Type B pancreatic cell (in vitro differentiated cells): ENCODE measurements at regions not wholly inside any gene's neighbourhood (a gene's known extent, or its start where the extent isn't known, plus 50 kb on each side); places are given as distances from the start of the nearest gene placed in this dataset.

Experiments
- DNase-seq: peaks from one replicate; pipeline ENCODE4 v3.0.0; 2021; ENCODE audit warnings: mixed read lengths; ENCODE audit not compliant: unreplicated experiment; ENCODE audit errors: extremely low spot score
- H3K27ac Mint-ChIP-seq: 2 replicates; pipeline ENCODE4 v1.8.0; 2021; ENCODE audit warnings: mild to moderate bottlenecking, mixed read lengths
- H3K27me3 Mint-ChIP-seq: 2 replicates; pipeline ENCODE4 v1.8.0; 2021; ENCODE audit warnings: mixed read lengths
- H3K36me3 Mint-ChIP-seq: 2 replicates; pipeline ENCODE4 v1.8.0; 2021; ENCODE audit warnings: mixed read lengths
- H3K4me1 Mint-ChIP-seq: one replicate; pipeline ENCODE4 v1.8.0; 2021; ENCODE audit warnings: mixed read lengths; ENCODE audit not compliant: unreplicated experiment
- H3K4me3 Mint-ChIP-seq: 2 replicates; pipeline ENCODE4 v1.8.0; 2021; ENCODE audit warnings: mild to moderate bottlenecking, mixed read lengths
- H3K9me3 Mint-ChIP-seq: 2 replicates; pipeline ENCODE4 v1.8.0; 2021; ENCODE audit warnings: mixed read lengths
- CTCF ChIP-seq: fragments of 200-600 bp; sonication (generic); conservative IDR thresholded peaks from 2 replicates; pipeline ENCODE4 v1.5.0; 2021; ENCODE audit warnings: antibody characterized with exemption, mild to moderate bottlenecking

DNA sequence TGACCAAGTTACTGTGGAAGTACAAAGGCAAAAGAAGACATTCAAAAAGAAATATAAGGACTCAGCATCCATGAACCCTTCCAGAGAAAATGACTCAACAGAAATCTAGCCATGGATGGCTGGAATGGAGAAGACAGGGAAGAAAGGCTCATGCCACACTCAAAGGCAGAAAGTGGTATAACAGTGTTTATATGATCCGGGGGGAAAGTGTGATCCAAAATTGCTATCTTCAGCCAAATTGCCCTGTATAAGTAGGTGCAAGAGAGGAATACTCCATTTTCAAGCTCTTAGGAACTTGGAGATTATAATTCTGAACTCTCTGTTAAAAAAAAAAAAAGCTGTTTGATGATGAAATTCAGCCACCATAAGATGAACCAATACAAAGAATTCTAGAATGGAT lies 81.8 kb upstream of the TENM4 start:
- no peaks in the 10 kb centered on the region for H3K36me3 Mint-ChIP-seq
- H3K4me1 Mint-ChIP-seq = peaks cover 19% of the 10 kb centered on the region
- H3K9me3 Mint-ChIP-seq = peaks cover 10% of the 10 kb centered on the region
- no peak for TF ChIP-seq CTCF
- no peak for DNase-seq
- no peak overlapping the region for H3K4me3 Mint-ChIP-seq
- no peak overlapping the region for H3K27ac Mint-ChIP-seq
- H3K27me3 Mint-ChIP-seq = no peaks in the 10 kb centered on the region

- Mint-ChIP-seq H3K4me1 (peaks cover 35% of the 10 kb centered on the region), H3K9me3 (peaks cover 6% of the 10 kb centered on the region), H3K4me3 (peak overlapping the region; percentile 9), H3K27me3 (no peaks in the 10 kb centered on the region), H3K27ac (peak overlapping the region; percentile 64), H3K36me3 (no peaks in the 10 kb centered on the region)
- no peak for DNase-seq
- no peak for TF ChIP-seq CTCF
These were observed 79.3 kb upstream of the TENM4 start for GRCh38 chr11:79520086-79520485.

- TF ChIP-seq CTCF = no peak
- DNase-seq = no peak
- Mint-ChIP-seq H3K27ac (no peak overlapping the region), H3K36me3 (no peaks in the 10 kb centered on the region), H3K27me3 (no peaks in the 10 kb centered on the region), H3K9me3 (peaks cover 10% of the 10 kb centered on the region), H3K4me1 (peaks cover 62% of the 10 kb centered on the region), H3K4me3 (no peak overlapping the region)
These were observed 75.0 kb upstream of the TENM4 start for GRCh38 chr11:79515781-79516180.

DNA sequence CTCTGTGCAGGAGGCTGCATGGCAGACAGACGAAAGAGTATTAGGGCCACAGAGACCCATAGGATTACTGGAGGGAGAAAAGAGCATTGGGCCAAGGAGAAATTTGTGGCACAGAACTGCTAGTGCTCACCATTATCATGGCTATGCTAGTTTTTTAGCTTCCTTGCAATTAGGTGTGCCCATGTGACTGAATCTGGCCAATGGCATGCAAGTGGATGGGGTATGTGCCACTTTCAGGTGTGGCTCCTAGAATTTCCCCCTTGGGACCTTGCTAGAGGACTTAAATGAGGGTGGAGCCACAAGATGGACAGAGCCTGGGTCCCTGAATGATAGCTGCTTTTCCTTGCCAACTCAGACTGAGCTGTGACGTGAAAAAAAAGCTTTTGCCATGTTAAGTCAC lies 73.9 kb upstream of the TENM4 start:
- DNase-seq = no peak
- H3K4me3 Mint-ChIP-seq = no peak overlapping the region
- H3K9me3 Mint-ChIP-seq = peaks cover 3% of the 10 kb centered on the region
- no peaks in the 10 kb centered on the region for H3K36me3 Mint-ChIP-seq
- no peak overlapping the region for H3K27ac Mint-ChIP-seq
- peaks cover 56% of the 10 kb centered on the region for H3K4me1 Mint-ChIP-seq
- no peaks in the 10 kb centered on the region for H3K27me3 Mint-ChIP-seq
- no peak for TF ChIP-seq CTCF

- no peaks in the 10 kb centered on the region for H3K27me3 Mint-ChIP-seq
- no peak overlapping the region for H3K27ac Mint-ChIP-seq
- no peak for TF ChIP-seq CTCF
- H3K4me3 Mint-ChIP-seq = no peak overlapping the region
- H3K9me3 Mint-ChIP-seq = peaks cover 3% of the 10 kb centered on the region
- no peak for DNase-seq
- H3K36me3 Mint-ChIP-seq = no peaks in the 10 kb centered on the region
- H3K4me1 Mint-ChIP-seq = peaks cover 56% of the 10 kb centered on the region
These were observed 73.5 kb upstream of the TENM4 start for GRCh38 chr11:79514290-79514689.
